HG02970 (cell line): ENCODE measurements at regions not wholly inside any gene's neighbourhood (a gene's known extent, or its start where the extent isn't known, plus 50 kb on each side); places are given as distances from the start of the nearest gene placed in this dataset.
A peak's percentile ranks its signal among the peaks of the same experiment; 100 is the strongest.
"Not testable (repeated sequence)": the region's sequence is repeated elsewhere in the genome, so short reads cannot be mapped to it uniquely, and the experiment has no call there.

Source experiments
- ATAC-seq: cut with Tn5 transposase; IDR thresholded peaks from one replicate; pipeline ENCODE4 v1.9.1; 2021; ENCODE audit warnings: mild to moderate bottlenecking, moderate library complexity, moderate number of reproducible peaks; ENCODE audit not compliant: unreplicated experiment, low FRiP score

GRCh38 chr13:21261487-21262216 lies 85.2 kb downstream of the MRPL57 start:
- ATAC-seq: not testable (repeated sequence)

GRCh38 chr13:21263909-21264308 lies 87.5 kb downstream of the MRPL57 start:
- ATAC-seq: not testable (repeated sequence)

- not testable (repeated sequence) for ATAC-seq
These were observed 92.0 kb downstream of the MRPL57 start for GRCh38 chr13:21268485-21268884.

- not testable (repeated sequence) for ATAC-seq
These were observed 96.0 kb downstream of the MRPL57 start for GRCh38 chr13:21272439-21272838.

- ATAC-seq: not testable (repeated sequence)
These were observed 98.0 kb downstream of the MRPL57 start for GRCh38 chr13:21274457-21274856.

- ATAC-seq: no peak
These were observed 105.6 kb downstream of the MRPL57 start for GRCh38 chr13:21282065-21282464.

- ATAC-seq: no peak
These were observed 111.0 kb downstream of the MRPL57 start for GRCh38 chr13:21287331-21287907.

GRCh38 chr13:21289475-21289874 lies 113.0 kb downstream of the MRPL57 start:
- no peak for ATAC-seq

- not testable (repeated sequence) for ATAC-seq
These were observed 114.1 kb downstream of the MRPL57 start for GRCh38 chr13:21290442-21291002.

- ATAC-seq: no peak
These were observed 115.4 kb downstream of the MRPL57 start for GRCh38 chr13:21291840-21292239.

GRCh38 chr13:21296991-21297390 lies 120.5 kb downstream of the MRPL57 start:
- peak; percentile 36 for ATAC-seq

- no peak for ATAC-seq
These were observed 121.0 kb downstream of the MRPL57 start for GRCh38 chr13:21297447-21297846.

GRCh38 chr13:21297914-21298831 lies 121.7 kb downstream of the MRPL57 start:
- peak; percentile 90 for ATAC-seq

- ATAC-seq: no peak
These were observed 127.8 kb downstream of the MRPL57 start for GRCh38 chr13:21304256-21304655.

- ATAC-seq: not testable (repeated sequence)
These were observed 130.0 kb downstream of the MRPL57 start for GRCh38 chr13:21306300-21307073.

GRCh38 chr13:21307158-21307557 lies 130.7 kb downstream of the MRPL57 start:
- not testable (repeated sequence) for ATAC-seq

GRCh38 chr13:21308906-21309305 lies 132.4 kb downstream of the MRPL57 start:
- ATAC-seq: no peak

GRCh38 chr13:21309542-21310172 lies 133.2 kb downstream of the MRPL57 start:
- no peak for ATAC-seq

GRCh38 chr13:21310220-21310619 lies 133.8 kb downstream of the MRPL57 start:
- ATAC-seq: no peak
